ENCODE measurements at regions not wholly inside any gene's neighbourhood (a gene's known extent, or its start where the extent isn't known, plus 50 kb on each side); places are given as distances from the start of the nearest gene placed in this dataset.

GRCh38 chr2:16141641-16141921 lies 201.2 kb downstream of the MYCN start:
- no peak for DNase-seq

- no peak for DNase-seq
These were observed 200.7 kb downstream of the MYCN start for GRCh38 chr2:16140771-16141640.

GRCh38 chr2:16139663-16140615 lies 199.6 kb downstream of the MYCN start:
- no peak for DNase-seq

GRCh38 chr2:16138811-16139662 lies 198.7 kb downstream of the MYCN start:
- no peak for DNase-seq

- DNase-seq = no peak
These were observed 196.9 kb downstream of the MYCN start for GRCh38 chr2:16137080-16137755.

- no peak for DNase-seq
These were observed 196.2 kb downstream of the MYCN start for GRCh38 chr2:16136461-16137035.

- no peak for DNase-seq
These were observed 195.6 kb downstream of the MYCN start for GRCh38 chr2:16135913-16136310.

GRCh38 chr2:16135196-16135912 lies 195.0 kb downstream of the MYCN start:
- DNase-seq = no peak

- no peak for DNase-seq
These were observed 194.3 kb downstream of the MYCN start for GRCh38 chr2:16134436-16135165.

- no peak for DNase-seq
These were observed 190.6 kb downstream of the MYCN start for GRCh38 chr2:16130906-16131400.

GRCh38 chr2:16130541-16130880 lies 190.2 kb downstream of the MYCN start:
- no peak for DNase-seq

- DNase-seq = no peak
These were observed 189.6 kb downstream of the MYCN start for GRCh38 chr2:16129716-16130540.

GRCh38 chr2:16128746-16129610 lies 188.6 kb downstream of the MYCN start:
- no peak for DNase-seq

- no peak for DNase-seq
These were observed 187.6 kb downstream of the MYCN start for GRCh38 chr2:16127958-16128357.

GRCh38 chr2:16127276-16127940 lies 187.1 kb downstream of the MYCN start:
- no peak for DNase-seq

GRCh38 chr2:16126517-16127275 lies 186.3 kb downstream of the MYCN start:
- DNase-seq = no peak

All from amygdala (tissue), 56 donors.